ENCODE measurements at regions not wholly inside any gene's neighbourhood (a gene's known extent, or its start where the extent isn't known, plus 50 kb on each side); places are given as distances from the start of the nearest gene placed in this dataset.

GRCh38 chr17:5770441-5771270 lies 186.3 kb upstream of the NLRP1 start:
- no peak for TF ChIP-seq CTCF (IDR thresholded peaks at IDR 0.05)
- no peak for TF ChIP-seq ELF4 (CRISPR knock-in tag; IDR thresholded peaks at IDR 0.05; ENCODE audit: low read depth)
- no peak for TF ChIP-seq NFE2L1 (CRISPR knock-in tag; IDR thresholded peaks at IDR 0.05)
- TF ChIP-seq, protein P1, sequence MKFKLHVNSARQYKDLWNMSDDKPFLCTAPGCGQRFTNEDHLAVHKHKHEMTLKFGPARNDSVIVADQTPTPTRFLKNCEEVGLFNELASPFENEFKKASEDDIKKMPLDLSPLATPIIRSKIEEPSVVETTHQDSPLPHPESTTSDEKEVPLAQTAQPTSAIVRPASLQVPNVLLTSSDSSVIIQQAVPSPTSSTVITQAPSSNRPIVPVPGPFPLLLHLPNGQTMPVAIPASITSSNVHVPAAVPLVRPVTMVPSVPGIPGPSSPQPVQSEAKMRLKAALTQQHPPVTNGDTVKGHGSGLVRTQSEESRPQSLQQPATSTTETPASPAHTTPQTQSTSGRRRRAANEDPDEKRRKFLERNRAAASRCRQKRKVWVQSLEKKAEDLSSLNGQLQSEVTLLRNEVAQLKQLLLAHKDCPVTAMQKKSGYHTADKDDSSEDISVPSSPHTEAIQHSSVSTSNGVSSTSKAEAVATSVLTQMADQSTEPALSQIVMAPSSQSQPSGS (CRISPR knock-in tag; IDR thresholded peaks at IDR 0.05; ENCODE audit: borderline replicate concordance, low read depth) = no peak
- no peak for TF ChIP-seq STAT6 (CRISPR knock-in tag; conservative IDR thresholded peaks at IDR 0.05; ENCODE audit: low read depth)
- no peak for TF ChIP-seq JUN (CRISPR knock-in tag; IDR thresholded peaks at IDR 0.05)
- no peak for TF ChIP-seq NR1H2 (CRISPR knock-in tag; IDR thresholded peaks at IDR 0.05)
- TF ChIP-seq FOXK1 (CRISPR knock-in tag; IDR thresholded peaks at IDR 0.05) = no peak
- TF ChIP-seq, protein P2, sequence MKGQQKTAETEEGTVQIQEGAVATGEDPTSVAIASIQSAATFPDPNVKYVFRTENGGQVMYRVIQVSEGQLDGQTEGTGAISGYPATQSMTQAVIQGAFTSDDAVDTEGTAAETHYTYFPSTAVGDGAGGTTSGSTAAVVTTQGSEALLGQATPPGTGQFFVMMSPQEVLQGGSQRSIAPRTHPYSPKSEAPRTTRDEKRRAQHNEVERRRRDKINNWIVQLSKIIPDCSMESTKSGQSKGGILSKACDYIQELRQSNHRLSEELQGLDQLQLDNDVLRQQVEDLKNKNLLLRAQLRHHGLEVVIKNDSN (CRISPR knock-in tag; IDR thresholded peaks at IDR 0.05) = no peak
- TF ChIP-seq ZNF138 (CRISPR knock-in tag; conservative IDR thresholded peaks at IDR 0.05) = no peak
- no peak for TF ChIP-seq SP1 (CRISPR knock-in tag; conservative IDR thresholded peaks at IDR 0.05)
- no peak for TF ChIP-seq ZBTB21 (CRISPR knock-in tag; IDR thresholded peaks at IDR 0.05; ENCODE audit: borderline replicate concordance)
